Esophagus squamous epithelium (tissue), 5 donors: ENCODE measurements at regions not wholly inside any gene's neighbourhood (a gene's known extent, or its start where the extent isn't known, plus 50 kb on each side); places are given as distances from the start of the nearest gene placed in this dataset.
A peak's percentile ranks its signal among the peaks of the same experiment; 100 is the strongest.
"Not testable (repeated sequence)": the region's sequence is repeated elsewhere in the genome, so short reads cannot be mapped to it uniquely, and the experiment has no call there.

Experiments used
- DNase-seq: peaks from one replicate; lab custom pipeline; 2025; lab: John Stamatoyannopoulos, UW
- H3K27ac ChIP-seq, 4 donors: fragments of 200-600 bp; sonication (generic); one replicate each; pipeline ENCODE4 v1.5.1; 2016 to 2019; ENCODE audit warnings: mild to moderate bottlenecking in 1 of 4
- H3K27me3 ChIP-seq, 4 donors: fragments of 200-600 bp; sonication (generic); 1 replicate in 3 of 4; 2 replicates in 1 of 4; pipeline versions ENCODE4 v1.5.1 to v1.6.0; 2017 to 2021; ENCODE audit warnings: antibody characterized with exemption in 1 of 4
- H3K36me3 ChIP-seq, 3 donors: fragments of 200-600 bp; sonication (generic); one replicate each; pipeline ENCODE4 v1.5.1; 2016 to 2019
- H3K4me1 ChIP-seq, 3 donors: fragments of 200-600 bp; sonication (generic); one replicate each; pipeline ENCODE4 v1.5.1; 2017 to 2019
- H3K4me3 ChIP-seq, 4 donors: fragments of 200-600 bp; sonication (generic); 1 replicate in 3 of 4; 2 replicates in 1 of 4; pipeline ENCODE4 v1.5.1; 2016 to 2019; ENCODE audit warnings: mild to moderate bottlenecking in 2 of 4, moderate library complexity in 1 of 4
- H3K9me3 ChIP-seq, 3 donors: fragments of 200-600 bp; sonication (generic); one replicate each; pipeline ENCODE4 v1.5.1; 2016 to 2019
- CTCF ChIP-seq, 6 experiments: fragments of 450-650 bp in 4 of 6; fragments of 200-600 bp in 2 of 6; sonication (generic) in 2 of 6; IDR thresholded peaks; one replicate each; pipeline ENCODE4 v1.5.1; 2016 to 2019; ENCODE audit warnings: antibody characterized with exemption in 6 of 6, mild to moderate bottlenecking in 4 of 6, moderate library complexity in 4 of 6
- POLR2A ChIP-seq, 4 donors: fragments of 450-650 bp; IDR thresholded peaks; one replicate each; pipeline ENCODE4 v1.6.1; 2017; ENCODE audit warnings: antibody characterized with exemption in 4 of 4, mild to moderate bottlenecking in 4 of 4, moderate library complexity in 3 of 4
- WGBS, 2 donors: methylation state at CpG; one replicate each; pipeline ENCODE4 v1.1.5; 2018; 5-methylcytosine and 5-hydroxymethylcytosine counted together
- intact Hi-C: fragments of 100-400 bp; cut with DNase I; formaldehyde crosslinking; loops from one replicate; pipeline ENCODE4 v1.15.0; 2022
- donor health status: DM: yes; HTN: yes; CAD: no.

DNA sequence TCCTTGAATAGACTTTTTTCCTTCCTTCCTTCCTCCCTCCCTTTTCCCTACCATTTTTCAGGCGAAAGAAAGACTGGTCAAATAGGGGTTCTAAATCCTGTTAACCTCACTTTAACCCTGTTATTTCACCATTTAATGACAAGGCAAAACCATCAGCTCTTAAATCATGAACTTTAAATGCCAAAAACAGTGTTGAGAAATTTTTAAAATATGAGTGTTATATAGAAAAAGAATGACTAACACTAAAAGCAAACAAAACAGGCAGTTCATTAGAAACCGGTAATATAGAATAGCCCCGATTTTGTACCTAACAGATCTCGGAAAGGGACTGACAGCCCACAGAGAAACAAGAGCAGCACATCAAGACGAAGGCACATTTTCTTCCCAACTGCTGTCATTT, 57.4 kb upstream of the CEP85L start:
- no peak for TF ChIP-seq CTCF (IDR thresholded peaks at IDR 0.05)
- TF ChIP-seq POLR2A (IDR thresholded peaks at IDR 0.05), result no peak
- no peaks in the 10 kb centered on the region for H3K9me3 ChIP-seq
- H3K27ac ChIP-seq, result peak overlapping the region; percentile 37 to 87 (median 69)
- no peaks in the 10 kb centered on the region for H3K27me3 ChIP-seq
- 5 to 10% methylated on average over 5 of the region's 5 CpGs for WGBS, 2 donors
- intact Hi-C loops, result no loop called here
- H3K4me1 ChIP-seq, result peaks cover 3 to 45% (median 15%) of the 10 kb centered on the region in 3 donors
- peak overlapping the region; percentile 7 to 65 (median 37) for H3K4me3 ChIP-seq
- H3K36me3 ChIP-seq, result no peaks in the 10 kb centered on the region
- DNase-seq, result no peak

- peaks cover 3 to 45% (median 15%) of the 10 kb centered on the region in 3 donors for H3K4me1 ChIP-seq
- DNase-seq, result no peak
- intact Hi-C loops, result no loop called here
- no peak for TF ChIP-seq CTCF (IDR thresholded peaks at IDR 0.05)
- TF ChIP-seq POLR2A (IDR thresholded peaks at IDR 0.05), result no peak
- WGBS, 2 donors, result 90% methylated on average over 3 of the region's 3 CpGs
- H3K4me3 ChIP-seq, result no peak overlapping the region
- H3K9me3 ChIP-seq, result no peaks in the 10 kb centered on the region
- H3K36me3 ChIP-seq, result no peaks in the 10 kb centered on the region
- H3K27ac ChIP-seq, result peak overlapping the region in 2 of 4 donors; percentile 66 to 72
- no peaks in the 10 kb centered on the region for H3K27me3 ChIP-seq
Measured at GRCh38 chr6:118708055-118708454, 56.7 kb upstream of the CEP85L start.

GRCh38 chr6:118706702-118707101, 55.3 kb upstream of the CEP85L start:
- H3K4me1 ChIP-seq, result peaks cover 3 to 45% (median 15%) of the 10 kb centered on the region in 3 donors
- H3K27me3 ChIP-seq, result no peaks in the 10 kb centered on the region
- 90 to 93% methylated on average over 3 of the region's 3 CpGs for WGBS, 2 donors
- no peaks in the 10 kb centered on the region for H3K36me3 ChIP-seq
- intact Hi-C loops, result no loop called here
- H3K4me3 ChIP-seq, result no peak overlapping the region
- no peak for DNase-seq
- H3K27ac ChIP-seq, result no peak overlapping the region
- no peaks in the 10 kb centered on the region for H3K9me3 ChIP-seq
- no peak for TF ChIP-seq POLR2A (IDR thresholded peaks at IDR 0.05)
- no peak for TF ChIP-seq CTCF (IDR thresholded peaks at IDR 0.05)

- Histone ChIP-seq H3K4me3 (peak overlapping the region in 1 of 4 donors; percentile 40), H3K36me3 (no peaks in the 10 kb centered on the region), H3K27me3 (no peaks in the 10 kb centered on the region), H3K9me3 (no peaks in the 10 kb centered on the region), H3K27ac (peak overlapping the region in 2 of 4 donors; percentile 19 to 26), H3K4me1 (peaks cover 3 to 44% (median 15%) of the 10 kb centered on the region in 3 donors)
- WGBS, 2 donors, result 6 to 25% methylated on average over 4 of the region's 4 CpGs
- intact Hi-C loops, result no loop called here
- DNase-seq, result no peak
- TF ChIP-seq CTCF (IDR thresholded peaks at IDR 0.05) (no peak), POLR2A (IDR thresholded peaks at IDR 0.05) (no peak)
Measured at GRCh38 chr6:118705544-118706491, 54.4 kb upstream of the CEP85L start.

- WGBS, 2 donors, result 68 to 73% methylated on average over 3 of the region's 3 CpGs
Measured at GRCh38 chr6:118704915-118705314, 53.5 kb upstream of the CEP85L start.

DNA sequence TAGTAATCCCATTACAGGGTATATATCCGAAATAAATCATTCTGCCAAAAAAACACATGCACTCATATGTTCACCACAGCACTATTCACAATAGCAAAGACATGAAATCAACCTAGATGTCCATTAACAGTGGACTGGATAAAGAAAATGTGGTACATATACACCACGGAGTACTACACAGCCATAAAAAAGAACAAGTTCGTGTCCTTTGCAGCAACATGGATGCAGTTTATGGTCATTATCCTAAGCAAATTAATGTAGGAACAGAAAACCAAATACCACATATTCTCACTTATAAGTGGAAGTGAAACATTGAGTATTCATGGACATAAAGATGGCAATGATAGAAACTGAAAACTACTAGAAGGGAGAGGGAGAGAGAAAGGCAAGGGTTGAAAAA, 49.9 kb upstream of the CEP85L start:
- H3K27me3 ChIP-seq, H3K27ac ChIP-seq, DNase-seq, H3K4me3 ChIP-seq, H3K9me3 ChIP-seq, H3K36me3 ChIP-seq, intact Hi-C loops: not testable (repeated sequence)
- H3K4me1 ChIP-seq, result peaks cover 0 to 14% (median 8%) of the 10 kb centered on the region in 3 donors
- WGBS, 2 donors, result 91 to 94% methylated on average over 3 of the region's 3 CpGs

More at GRCh38 chr6:118704915-118705314, 53.5 kb upstream of the CEP85L start:
- intact Hi-C loops, result no loop called here
- H3K27me3 ChIP-seq, result no peaks in the 10 kb centered on the region
- no peak for DNase-seq
- TF ChIP-seq POLR2A (IDR thresholded peaks at IDR 0.05) (no peak), CTCF (IDR thresholded peaks at IDR 0.05) (no peak)
- no peak overlapping the region for H3K27ac ChIP-seq
- H3K9me3 ChIP-seq, result no peaks in the 10 kb centered on the region
- no peak overlapping the region for H3K4me3 ChIP-seq
- peaks cover 0 to 35% (median 15%) of the 10 kb centered on the region in 3 donors for H3K4me1 ChIP-seq
- no peaks in the 10 kb centered on the region for H3K36me3 ChIP-seq
